ENCODE measurements at regions not wholly inside any gene's neighbourhood (a gene's known extent, or its start where the extent isn't known, plus 50 kb on each side); places are given as distances from the start of the nearest gene placed in this dataset.

- no peak for DNase-seq (ENCODE audit: low read depth in 2 of 2)
Measured at GRCh38 chr14:51512316-51512715, 139.4 kb upstream of the FRMD6 start.

- no peak for DNase-seq (ENCODE audit: low read depth in 2 of 2)
Measured at GRCh38 chr14:51513281-51513680, 138.4 kb upstream of the FRMD6 start.

- no peak for DNase-seq (ENCODE audit: low read depth in 2 of 2)
Measured at GRCh38 chr14:51513933-51514332, 137.8 kb upstream of the FRMD6 start.

- no peak for DNase-seq (ENCODE audit: low read depth in 2 of 2)
Measured at GRCh38 chr14:51515611-51516010, 136.1 kb upstream of the FRMD6 start.

GRCh38 chr14:51516706-51517395 is 134.9 kb upstream of the FRMD6 start:
- DNase-seq (ENCODE audit: low read depth in 2 of 2), result no peak

GRCh38 chr14:51518280-51518679 is 133.4 kb upstream of the FRMD6 start:
- DNase-seq (ENCODE audit: low read depth in 2 of 2), result no peak

- no peak for DNase-seq (ENCODE audit: low read depth in 2 of 2)
Measured at GRCh38 chr14:51518711-51519110, 133.0 kb upstream of the FRMD6 start.

- DNase-seq (ENCODE audit: low read depth in 2 of 2), result no peak
Measured at GRCh38 chr14:51520087-51520486, 131.6 kb upstream of the FRMD6 start.

GRCh38 chr14:51521764-51522163 is 129.9 kb upstream of the FRMD6 start:
- no peak for DNase-seq (ENCODE audit: low read depth in 2 of 2)

- no peak for DNase-seq (ENCODE audit: low read depth in 2 of 2)
Measured at GRCh38 chr14:51523243-51523642, 128.5 kb upstream of the FRMD6 start.

- no peak for DNase-seq (ENCODE audit: low read depth in 2 of 2)
Measured at GRCh38 chr14:51525739-51526138, 126.0 kb upstream of the FRMD6 start.

- DNase-seq (ENCODE audit: low read depth in 2 of 2), result no peak
Measured at GRCh38 chr14:51527073-51527472, 124.6 kb upstream of the FRMD6 start.

GRCh38 chr14:51529736-51530135 is 122.0 kb upstream of the FRMD6 start:
- DNase-seq (ENCODE audit: low read depth in 2 of 2), result no peak

- no peak for DNase-seq (ENCODE audit: low read depth in 2 of 2)
Measured at GRCh38 chr14:51533160-51533559, 118.5 kb upstream of the FRMD6 start.

- DNase-seq (ENCODE audit: low read depth in 2 of 2), result no peak
Measured at GRCh38 chr14:51533872-51534553, 117.7 kb upstream of the FRMD6 start.

GRCh38 chr14:51534610-51535011 is 117.1 kb upstream of the FRMD6 start:
- no peak for DNase-seq (ENCODE audit: low read depth in 2 of 2)

- no peak for DNase-seq (ENCODE audit: low read depth in 2 of 2)
Measured at GRCh38 chr14:51535443-51536044, 116.2 kb upstream of the FRMD6 start.

GRCh38 chr14:51538973-51539372 is 112.7 kb upstream of the FRMD6 start:
- no peak for DNase-seq (ENCODE audit: low read depth in 2 of 2)

GRCh38 chr14:51539571-51540037 is 112.1 kb upstream of the FRMD6 start:
- DNase-seq (ENCODE audit: low read depth in 2 of 2), result no peak

- no peak for DNase-seq (ENCODE audit: low read depth in 2 of 2)
Measured at GRCh38 chr14:51540364-51540763, 111.3 kb upstream of the FRMD6 start.

GRCh38 chr14:51544471-51544870 is 107.2 kb upstream of the FRMD6 start:
- no peak for DNase-seq (ENCODE audit: low read depth in 2 of 2)

GRCh38 chr14:51544901-51545300 is 106.8 kb upstream of the FRMD6 start:
- DNase-seq (ENCODE audit: low read depth in 2 of 2), result no peak

GRCh38 chr14:51545396-51545795 is 106.3 kb upstream of the FRMD6 start:
- no peak for DNase-seq (ENCODE audit: low read depth in 2 of 2)

All from stimulated activated CD4-positive, alpha-beta T cell treated with anti-CD3 and anti-CD28 coated beads, Interleukin-12 subunit alpha, Interleukin-12 subunit beta, amount 100 ng/mL, for 24 hours (primary cell).